Cardiac fibroblast (primary cell): ENCODE measurements at regions not wholly inside any gene's neighbourhood (a gene's known extent, or its start where the extent isn't known, plus 50 kb on each side); places are given as distances from the start of the nearest gene placed in this dataset.
A peak's percentile ranks its signal among the peaks of the same experiment; 100 is the strongest.
"Not testable (repeated sequence)": the region's sequence is repeated elsewhere in the genome, so short reads cannot be mapped to it uniquely, and the experiment has no call there.

Experiments used
- DNase-seq, 2 donors: peaks; one replicate each; pipeline versions ENCODE4 v3.0.0 to v3.0.0-alpha.2; 2010; ENCODE audit warnings: low read depth in 2 of 2
- H3K4me3 ChIP-seq, 2 donors: replicated peaks in 1 of 2; 1 replicate in 1 of 2; 2 replicates in 1 of 2; pipeline ENCODE4 v1.5.1; 2011; ENCODE audit warnings: low read depth in 2 of 2, low read length in 2 of 2, mild to moderate bottlenecking in 2 of 2, moderate library complexity in 1 of 2
- TF ChIP-seq, protein P1 (sequence below): IDR thresholded peaks from one replicate; pipeline ENCODE4 v1.5.1; 2011; ENCODE audit warnings: low read depth, mild to moderate bottlenecking, low read length, inconsistent platforms

DNA sequence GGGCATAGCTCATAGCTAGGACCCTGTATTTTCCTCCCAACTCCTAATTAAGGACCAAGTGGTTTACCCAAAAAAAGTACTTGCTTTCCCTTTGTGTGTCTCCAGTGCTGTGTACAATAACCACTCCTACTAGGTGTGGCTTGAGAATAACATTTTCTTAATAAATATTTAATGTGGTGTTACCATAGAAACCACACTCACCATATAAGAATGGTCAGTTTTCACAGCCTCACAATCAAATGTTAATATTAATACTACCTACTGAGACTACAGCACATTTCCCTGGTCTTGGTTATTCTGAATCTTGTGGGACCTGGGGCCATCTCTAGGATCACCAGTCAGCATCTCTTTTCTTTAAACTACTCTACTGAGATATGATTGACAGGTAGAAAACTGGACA is 83.5 kb upstream of the BCAR3 start:
- TF ChIP-seq, protein P1, sequence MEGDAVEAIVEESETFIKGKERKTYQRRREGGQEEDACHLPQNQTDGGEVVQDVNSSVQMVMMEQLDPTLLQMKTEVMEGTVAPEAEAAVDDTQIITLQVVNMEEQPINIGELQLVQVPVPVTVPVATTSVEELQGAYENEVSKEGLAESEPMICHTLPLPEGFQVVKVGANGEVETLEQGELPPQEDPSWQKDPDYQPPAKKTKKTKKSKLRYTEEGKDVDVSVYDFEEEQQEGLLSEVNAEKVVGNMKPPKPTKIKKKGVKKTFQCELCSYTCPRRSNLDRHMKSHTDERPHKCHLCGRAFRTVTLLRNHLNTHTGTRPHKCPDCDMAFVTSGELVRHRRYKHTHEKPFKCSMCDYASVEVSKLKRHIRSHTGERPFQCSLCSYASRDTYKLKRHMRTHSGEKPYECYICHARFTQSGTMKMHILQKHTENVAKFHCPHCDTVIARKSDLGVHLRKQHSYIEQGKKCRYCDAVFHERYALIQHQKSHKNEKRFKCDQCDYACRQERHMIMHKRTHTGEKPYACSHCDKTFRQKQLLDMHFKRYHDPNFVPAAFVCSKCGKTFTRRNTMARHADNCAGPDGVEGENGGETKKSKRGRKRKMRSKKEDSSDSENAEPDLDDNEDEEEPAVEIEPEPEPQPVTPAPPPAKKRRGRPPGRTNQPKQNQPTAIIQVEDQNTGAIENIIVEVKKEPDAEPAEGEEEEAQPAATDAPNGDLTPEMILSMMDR = no peak
- peak in 1 of 2 donors; percentile 27 for DNase-seq
- no peak overlapping the region for H3K4me3 ChIP-seq

DNA sequence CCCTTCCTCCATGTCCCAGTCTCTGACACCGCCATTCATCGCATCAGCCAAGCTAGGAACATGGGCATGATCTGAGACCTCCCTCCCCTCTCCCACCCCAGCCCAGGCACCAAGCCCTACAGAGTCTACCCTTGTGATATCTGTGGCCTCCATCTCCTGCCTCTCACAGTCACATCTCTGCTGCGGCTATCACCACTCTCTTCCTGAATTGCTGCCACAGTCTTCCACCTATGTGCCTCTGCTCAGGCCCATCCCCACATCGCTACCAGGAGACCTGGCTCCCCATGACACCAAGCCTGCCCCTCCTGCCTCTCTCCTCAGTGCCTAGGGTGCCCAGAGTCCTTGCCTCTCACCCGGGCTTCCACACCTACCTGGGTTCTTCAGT is 82.7 kb upstream of the BCAR3 start:
- no peak overlapping the region for H3K4me3 ChIP-seq
- DNase-seq = no peak
- TF ChIP-seq, protein P1 = no peak

DNA sequence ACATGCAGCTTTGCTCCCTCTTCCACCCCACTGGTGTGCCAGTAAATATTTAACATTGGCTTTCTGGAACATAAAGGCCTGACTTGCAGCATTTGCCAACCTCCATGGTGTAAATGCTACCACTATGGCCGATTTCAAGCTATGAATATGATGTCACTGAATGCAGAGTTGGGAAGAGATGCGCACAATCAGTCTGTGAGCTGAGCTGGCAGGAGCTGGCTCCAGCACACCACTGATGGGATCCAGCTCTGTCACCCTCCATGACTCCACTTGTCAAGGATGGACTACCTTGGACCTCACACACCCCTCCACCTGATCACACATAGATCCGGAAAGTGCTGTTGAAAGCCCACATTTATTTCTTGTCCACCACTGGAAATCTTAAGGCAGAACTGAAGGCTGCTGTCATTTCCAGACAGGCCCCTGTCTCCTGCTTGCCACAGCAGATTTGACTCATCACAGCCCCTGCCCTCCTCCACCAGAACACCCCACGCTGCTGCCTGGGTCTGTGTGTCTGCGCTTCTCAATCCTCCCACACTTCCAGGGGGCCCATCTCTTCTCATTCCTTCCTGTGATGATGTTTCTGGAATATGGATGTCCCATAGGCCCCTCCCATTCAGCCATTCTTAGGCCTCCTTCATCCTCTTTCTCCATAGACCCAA is 82.2 kb upstream of the BCAR3 start:
- H3K4me3 ChIP-seq = no peak overlapping the region
- TF ChIP-seq, protein P1 = no peak
- DNase-seq = no peak

DNA sequence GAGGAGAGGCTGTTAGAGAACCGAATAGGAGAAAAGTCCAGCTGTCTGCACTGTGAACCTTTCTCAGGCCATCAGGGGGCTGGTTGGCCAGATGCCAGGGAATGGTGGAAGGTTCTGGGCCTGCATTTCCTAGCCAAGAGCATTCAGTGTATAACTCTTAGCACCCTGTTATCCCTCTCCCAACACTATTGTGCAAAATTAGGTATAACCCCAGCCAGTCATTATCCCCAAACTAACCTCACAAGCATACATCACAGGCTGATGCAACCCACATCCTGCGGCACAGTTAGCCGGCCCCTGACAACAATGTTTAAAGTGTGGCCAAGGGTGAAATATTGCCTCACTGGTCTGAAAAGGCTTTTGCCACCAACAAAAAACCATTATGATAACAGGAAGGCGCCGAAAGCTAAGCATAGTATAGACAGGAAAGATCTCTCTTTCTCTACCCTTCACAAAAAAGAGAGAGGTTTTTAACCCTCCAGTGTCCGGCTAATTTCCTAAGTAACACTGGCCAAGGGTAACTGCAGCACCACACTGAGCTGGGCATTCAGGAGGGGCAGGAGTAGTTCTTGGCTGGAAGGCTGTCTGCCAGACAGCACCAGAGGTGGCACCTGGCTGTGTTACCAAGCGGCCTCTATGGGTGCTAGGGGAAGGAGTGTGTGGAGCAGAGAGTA is 77.3 kb upstream of the BCAR3 start:
- no peak overlapping the region for H3K4me3 ChIP-seq
- DNase-seq = peak; percentile 93 to 97
- TF ChIP-seq, protein P1 = peak; percentile 14

DNA sequence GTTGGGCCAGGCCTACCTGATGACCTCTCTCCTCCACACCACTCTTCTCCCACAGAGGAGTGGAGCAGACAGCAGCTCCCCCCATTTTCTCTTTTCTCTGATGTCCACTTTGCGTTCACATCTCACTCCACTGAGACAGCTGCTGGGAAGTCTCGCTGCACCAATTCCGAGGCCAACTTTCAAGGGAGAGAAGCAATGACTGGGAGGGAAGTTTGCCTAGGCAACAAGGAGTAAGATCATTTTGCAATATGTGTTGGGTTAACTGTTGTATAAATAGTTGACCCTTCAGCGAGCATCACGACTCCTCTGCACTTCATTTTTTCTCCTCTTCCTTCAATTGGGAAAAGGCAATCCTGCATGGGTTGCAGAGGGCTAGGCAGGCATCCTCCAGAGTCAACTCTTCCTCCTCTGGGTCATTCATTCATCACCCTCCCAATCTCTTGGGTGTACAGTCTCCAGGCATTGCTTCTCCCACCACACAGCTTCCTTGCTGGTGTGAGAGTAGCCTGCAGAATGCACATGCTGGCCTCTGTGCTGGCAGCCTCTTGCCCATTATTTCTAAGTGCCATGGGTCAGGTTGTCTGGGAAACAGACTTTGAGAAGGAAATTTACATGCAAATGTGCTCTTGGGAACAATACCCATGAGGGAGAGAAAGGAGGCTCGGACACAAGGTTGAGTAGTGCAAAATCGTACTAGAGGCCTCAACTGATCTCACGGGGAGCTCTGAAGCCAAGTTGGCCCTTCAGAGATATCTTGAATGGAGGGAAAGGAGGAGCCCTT is 75.8 kb upstream of the BCAR3 start:
- no peak for DNase-seq
- no peak overlapping the region for H3K4me3 ChIP-seq
- TF ChIP-seq, protein P1 = no peak

DNA sequence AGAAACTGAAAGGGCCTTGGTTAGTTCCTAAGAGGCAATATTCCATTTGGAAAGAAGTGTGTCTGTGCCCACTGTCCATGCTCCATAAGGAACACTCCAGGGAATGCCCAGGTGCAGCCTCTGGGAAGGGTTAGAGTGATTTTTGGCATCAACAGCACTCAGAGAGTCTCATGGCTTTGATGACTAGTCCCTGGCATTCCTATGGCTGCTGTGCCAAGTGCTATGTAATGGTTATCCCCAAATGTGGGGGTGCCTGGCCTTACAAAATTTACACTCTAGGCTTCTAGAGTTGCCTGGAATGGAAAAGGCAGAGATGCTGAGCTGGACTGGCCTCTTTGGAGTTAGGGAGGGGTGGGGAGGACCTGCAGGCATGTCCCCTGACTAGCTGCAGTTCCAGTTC is 75.0 kb upstream of the BCAR3 start:
- H3K4me3 ChIP-seq = no peak overlapping the region
- peak in 1 of 2 donors; percentile 43 for DNase-seq
- TF ChIP-seq, protein P1 = no peak

DNA sequence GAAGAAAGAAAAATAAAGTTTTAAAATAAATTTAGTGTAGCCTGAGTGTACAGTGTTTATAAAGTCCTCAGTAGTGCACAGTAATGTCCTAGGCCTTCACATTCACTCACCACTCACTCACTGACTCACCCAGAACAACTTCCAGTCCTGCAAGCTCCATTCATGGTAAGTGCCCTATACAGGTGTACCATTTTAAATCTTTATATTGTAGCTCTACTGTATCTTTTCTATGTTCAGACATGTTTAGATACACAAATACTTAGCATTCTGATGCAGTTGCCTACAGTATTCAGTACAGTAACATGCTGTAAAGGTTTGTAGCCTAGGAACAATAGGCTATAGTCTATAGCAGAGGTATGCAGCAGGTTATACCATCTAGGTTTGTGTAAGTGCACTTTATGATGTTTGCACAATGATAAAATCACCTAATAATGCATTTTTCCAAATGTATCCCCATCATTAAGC is 73.6 kb upstream of the BCAR3 start:
- DNase-seq = peak in 1 of 2 donors; percentile 51
- not testable (repeated sequence) for H3K4me3 ChIP-seq
